HepG2 (cell line): ENCODE measurements at regions not wholly inside any gene's neighbourhood (a gene's known extent, or its start where the extent isn't known, plus 50 kb on each side); places are given as distances from the start of the nearest gene placed in this dataset.

Experiments
- FOXK1 ChIP-seq: sonication (generic); formaldehyde crosslinking; IDR thresholded peaks from 2 replicates; pipeline ENCODE4 v1.4.0; 2020; ENCODE audit warnings: low read depth, missing genetic modification reagents, borderline replicate concordance
- PHF8 ChIP-seq: sonication (generic); formaldehyde crosslinking; IDR thresholded peaks from 2 replicates; pipeline ENCODE4 v1.5.0; 2020; ENCODE audit warnings: missing genetic modification reagents
- SOX13 ChIP-seq, 3 experiments: fragments of 450-650 bp in 1 of 3; sonication (generic) in 1 of 3; formaldehyde crosslinking in 1 of 3; IDR thresholded peaks in 2 of 3; conservative IDR thresholded peaks in 1 of 3; 2 replicates each; pipeline versions ENCODE4 v1.5.0 to v1.6.1; 2016 to 2020; ENCODE audit warnings: antibody characterized with exemption in 1 of 3, mild to moderate bottlenecking in 1 of 3, missing compliant biosample characterization in 1 of 3, missing genetic modification reagents in 1 of 3, moderate library complexity in 1 of 3
- TMF1 ChIP-seq: sonication (generic); formaldehyde crosslinking; IDR thresholded peaks from 2 replicates; pipeline ENCODE4 v1.8.1; 2022; ENCODE audit warnings: low read depth, missing genetic modification reagents
- YY1 ChIP-seq: IDR thresholded peaks from 2 replicates; pipeline ENCODE4 v1.6.1; 2011; ENCODE audit warnings: low read length, low read depth, moderate library complexity, mild to moderate bottlenecking; ENCODE audit not compliant: insufficient read depth, insufficient replicate concordance
- ZNF12 ChIP-seq: sonication (generic); formaldehyde crosslinking; IDR thresholded peaks from 2 replicates; pipeline ENCODE4 v1.5.0; 2020; ENCODE audit warnings: missing genetic modification reagents
- TF ChIP-seq, protein P1 (sequence below): sonication (generic); formaldehyde crosslinking; IDR thresholded peaks from 2 replicates; pipeline ENCODE4 v1.8.0; 2022; ENCODE audit warnings: missing genetic modification reagents, low read depth, mild to moderate bottlenecking, borderline replicate concordance
- TF ChIP-seq, protein P2 (sequence below): sonication (generic); formaldehyde crosslinking; IDR thresholded peaks from 2 replicates; pipeline ENCODE4 v1.4.0; 2020; ENCODE audit warnings: mild to moderate bottlenecking, missing genetic modification reagents, borderline replicate concordance
- TF ChIP-seq, protein P3 (sequence below), 2 experiments: sonication (generic) in 1 of 2; formaldehyde crosslinking in 1 of 2; IDR thresholded peaks; 2 replicates each; pipeline versions ENCODE4 v1.4.0 to v1.6.1; 2016 to 2020; ENCODE audit warnings: borderline replicate concordance in 1 of 2, low read depth in 1 of 2, mild to moderate bottlenecking in 1 of 2, missing genetic modification reagents in 1 of 2
- TF ChIP-seq, protein P4 (sequence below): sonication (generic); formaldehyde crosslinking; IDR thresholded peaks from 2 replicates; pipeline ENCODE4 v1.8.0; 2022; ENCODE audit warnings: missing genetic modification reagents, mild to moderate bottlenecking, moderate library complexity, borderline replicate concordance
- TF ChIP-seq, protein P5 (sequence below): sonication (generic); formaldehyde crosslinking; IDR thresholded peaks from 2 replicates; pipeline ENCODE4 v1.4.0; 2020; ENCODE audit warnings: mild to moderate bottlenecking, missing genetic modification reagents, borderline replicate concordance

DNA sequence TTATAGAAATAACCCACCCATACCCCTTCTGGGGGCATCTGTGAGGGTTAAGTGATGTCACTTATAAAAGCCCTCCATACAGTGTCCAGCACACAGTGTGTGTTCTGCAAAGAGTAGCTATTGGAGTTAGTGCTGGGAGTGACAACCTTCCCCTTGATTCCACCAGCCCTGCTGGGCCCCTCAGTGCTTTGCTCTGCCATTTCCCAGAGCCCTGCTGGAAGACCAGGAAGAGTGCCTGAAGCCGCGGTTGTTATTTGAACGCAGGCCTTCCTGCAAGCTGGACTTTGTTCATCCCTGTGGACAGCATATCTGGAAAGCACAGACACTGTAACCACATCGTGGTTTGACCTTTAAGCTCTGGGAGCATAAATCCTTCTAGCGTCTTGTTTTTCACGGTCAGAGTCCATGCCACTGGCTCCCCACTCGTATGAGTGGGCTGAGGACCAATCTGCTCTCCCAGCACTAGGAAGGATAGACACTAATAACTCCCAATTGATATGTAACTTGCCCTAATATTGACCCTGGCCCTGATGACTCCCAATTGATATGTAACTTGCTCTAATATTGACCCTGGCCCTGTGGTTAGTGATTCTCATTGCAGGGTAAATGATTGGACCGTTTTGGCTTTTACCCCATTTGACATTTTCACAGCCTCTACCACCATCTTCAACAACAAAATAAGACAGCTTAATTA is 297.1 kb upstream of the MAF start (continued):
- TF ChIP-seq, protein P1, sequence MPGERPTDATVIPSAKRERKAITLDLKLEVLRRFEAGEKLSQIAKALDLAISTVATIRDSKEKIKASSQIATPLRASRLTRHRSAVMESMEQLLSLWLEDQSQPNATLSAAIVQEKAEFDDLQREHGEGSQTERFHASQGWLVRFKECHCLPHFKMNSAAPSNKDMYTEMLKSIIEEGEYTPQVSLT (CRISPR knock-in tag), result no peak
- TF ChIP-seq FOXK1, result peak; percentile 87; the same call in 1 of the 2 replicates
- TF ChIP-seq, protein P2, sequence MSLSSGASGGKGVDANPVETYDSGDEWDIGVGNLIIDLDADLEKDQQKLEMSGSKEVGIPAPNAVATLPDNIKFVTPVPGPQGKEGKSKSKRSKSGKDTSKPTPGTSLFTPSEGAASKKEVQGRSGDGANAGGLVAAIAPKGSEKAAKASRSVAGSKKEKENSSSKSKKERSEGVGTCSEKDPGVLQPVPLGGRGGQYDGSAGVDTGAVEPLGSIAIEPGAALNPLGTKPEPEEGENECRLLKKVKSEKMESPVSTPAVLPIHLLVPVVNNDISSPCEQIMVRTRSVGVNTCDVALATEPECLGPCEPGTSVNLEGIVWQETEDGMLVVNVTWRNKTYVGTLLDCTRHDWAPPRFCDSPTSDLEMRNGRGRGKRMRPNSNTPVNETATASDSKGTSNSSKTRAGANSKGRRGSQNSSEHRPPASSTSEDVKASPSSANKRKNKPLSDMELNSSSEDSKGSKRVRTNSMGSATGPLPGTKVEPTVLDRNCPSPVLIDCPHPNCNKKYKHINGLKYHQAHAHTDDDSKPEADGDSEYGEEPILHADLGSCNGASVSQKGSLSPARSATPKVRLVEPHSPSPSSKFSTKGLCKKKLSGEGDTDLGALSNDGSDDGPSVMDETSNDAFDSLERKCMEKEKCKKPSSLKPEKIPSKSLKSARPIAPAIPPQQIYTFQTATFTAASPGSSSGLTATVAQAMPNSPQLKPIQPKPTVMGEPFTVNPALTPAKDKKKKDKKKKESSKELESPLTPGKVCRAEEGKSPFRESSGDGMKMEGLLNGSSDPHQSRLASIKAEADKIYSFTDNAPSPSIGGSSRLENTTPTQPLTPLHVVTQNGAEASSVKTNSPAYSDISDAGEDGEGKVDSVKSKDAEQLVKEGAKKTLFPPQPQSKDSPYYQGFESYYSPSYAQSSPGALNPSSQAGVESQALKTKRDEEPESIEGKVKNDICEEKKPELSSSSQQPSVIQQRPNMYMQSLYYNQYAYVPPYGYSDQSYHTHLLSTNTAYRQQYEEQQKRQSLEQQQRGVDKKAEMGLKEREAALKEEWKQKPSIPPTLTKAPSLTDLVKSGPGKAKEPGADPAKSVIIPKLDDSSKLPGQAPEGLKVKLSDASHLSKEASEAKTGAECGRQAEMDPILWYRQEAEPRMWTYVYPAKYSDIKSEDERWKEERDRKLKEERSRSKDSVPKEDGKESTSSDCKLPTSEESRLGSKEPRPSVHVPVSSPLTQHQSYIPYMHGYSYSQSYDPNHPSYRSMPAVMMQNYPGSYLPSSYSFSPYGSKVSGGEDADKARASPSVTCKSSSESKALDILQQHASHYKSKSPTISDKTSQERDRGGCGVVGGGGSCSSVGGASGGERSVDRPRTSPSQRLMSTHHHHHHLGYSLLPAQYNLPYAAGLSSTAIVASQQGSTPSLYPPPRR (CRISPR knock-in tag), result peak; percentile 75; the same call in 1 of the 2 replicates
- peak; percentile 30; the same call in 1 of the 2 replicates for TF ChIP-seq PHF8 (CRISPR knock-in tag)
- TF ChIP-seq, protein P3, sequence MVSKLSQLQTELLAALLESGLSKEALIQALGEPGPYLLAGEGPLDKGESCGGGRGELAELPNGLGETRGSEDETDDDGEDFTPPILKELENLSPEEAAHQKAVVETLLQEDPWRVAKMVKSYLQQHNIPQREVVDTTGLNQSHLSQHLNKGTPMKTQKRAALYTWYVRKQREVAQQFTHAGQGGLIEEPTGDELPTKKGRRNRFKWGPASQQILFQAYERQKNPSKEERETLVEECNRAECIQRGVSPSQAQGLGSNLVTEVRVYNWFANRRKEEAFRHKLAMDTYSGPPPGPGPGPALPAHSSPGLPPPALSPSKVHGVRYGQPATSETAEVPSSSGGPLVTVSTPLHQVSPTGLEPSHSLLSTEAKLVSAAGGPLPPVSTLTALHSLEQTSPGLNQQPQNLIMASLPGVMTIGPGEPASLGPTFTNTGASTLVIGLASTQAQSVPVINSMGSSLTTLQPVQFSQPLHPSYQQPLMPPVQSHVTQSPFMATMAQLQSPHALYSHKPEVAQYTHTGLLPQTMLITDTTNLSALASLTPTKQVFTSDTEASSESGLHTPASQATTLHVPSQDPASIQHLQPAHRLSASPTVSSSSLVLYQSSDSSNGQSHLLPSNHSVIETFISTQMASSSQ (IDR thresholded peaks at IDR 0.05; ENCODE audit: low read depth), result 0 out of 2 replicates have a peak, but pooled peaks have one; percentile 49
- TF ChIP-seq, protein P3 (CRISPR knock-in tag; IDR thresholded peaks at IDR 0.05; ENCODE audit: borderline replicate concordance), result peak; percentile 55; the same call in 1 of the 2 replicates
- TF ChIP-seq SOX13 (IDR thresholded peaks at IDR 0.05), result 0 out of 2 replicates have a peak, but pooled peaks have one; percentile 49
- peak in 1 of 2 experiments; percentile 85; a peak in 3 of 4 replicates for TF ChIP-seq SOX13 (CRISPR knock-in tag; conservative IDR thresholded peaks at IDR 0.05 in 1 of 2, IDR thresholded peaks at IDR 0.05 in 1 of 2)
- TF ChIP-seq, protein P4, sequence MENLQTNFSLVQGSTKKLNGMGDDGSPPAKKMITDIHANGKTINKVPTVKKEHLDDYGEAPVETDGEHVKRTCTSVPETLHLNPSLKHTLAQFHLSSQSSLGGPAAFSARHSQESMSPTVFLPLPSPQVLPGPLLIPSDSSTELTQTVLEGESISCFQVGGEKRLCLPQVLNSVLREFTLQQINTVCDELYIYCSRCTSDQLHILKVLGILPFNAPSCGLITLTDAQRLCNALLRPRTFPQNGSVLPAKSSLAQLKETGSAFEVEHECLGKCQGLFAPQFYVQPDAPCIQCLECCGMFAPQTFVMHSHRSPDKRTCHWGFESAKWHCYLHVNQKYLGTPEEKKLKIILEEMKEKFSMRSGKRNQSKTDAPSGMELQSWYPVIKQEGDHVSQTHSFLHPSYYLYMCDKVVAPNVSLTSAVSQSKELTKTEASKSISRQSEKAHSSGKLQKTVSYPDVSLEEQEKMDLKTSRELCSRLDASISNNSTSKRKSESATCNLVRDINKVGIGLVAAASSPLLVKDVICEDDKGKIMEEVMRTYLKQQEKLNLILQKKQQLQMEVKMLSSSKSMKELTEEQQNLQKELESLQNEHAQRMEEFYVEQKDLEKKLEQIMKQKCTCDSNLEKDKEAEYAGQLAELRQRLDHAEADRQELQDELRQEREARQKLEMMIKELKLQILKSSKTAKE (CRISPR knock-in tag), result peak; percentile 70
- TF ChIP-seq TMF1 (CRISPR knock-in tag), result 0 out of 2 replicates have a peak, but pooled peaks have one; percentile 46
- TF ChIP-seq, protein P5, sequence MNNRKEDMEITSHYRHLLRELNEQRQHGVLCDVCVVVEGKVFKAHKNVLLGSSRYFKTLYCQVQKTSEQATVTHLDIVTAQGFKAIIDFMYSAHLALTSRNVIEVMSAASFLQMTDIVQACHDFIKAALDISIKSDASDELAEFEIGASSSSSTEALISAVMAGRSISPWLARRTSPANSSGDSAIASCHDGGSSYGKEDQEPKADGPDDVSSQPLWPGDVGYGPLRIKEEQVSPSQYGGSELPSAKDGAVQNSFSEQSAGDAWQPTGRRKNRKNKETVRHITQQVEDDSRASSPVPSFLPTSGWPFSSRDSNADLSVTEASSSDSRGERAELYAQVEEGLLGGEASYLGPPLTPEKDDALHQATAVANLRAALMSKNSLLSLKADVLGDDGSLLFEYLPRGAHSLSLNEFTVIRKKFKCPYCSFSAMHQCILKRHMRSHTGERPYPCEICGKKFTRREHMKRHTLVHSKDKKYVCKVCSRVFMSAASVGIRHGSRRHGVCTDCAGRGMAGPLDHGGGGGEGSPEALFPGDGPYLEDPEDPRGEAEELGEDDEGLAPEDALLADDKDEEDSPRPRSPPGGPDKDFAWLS (CRISPR knock-in tag), result no peak
- TF ChIP-seq ZNF12, result peak; percentile 50; the same call in 1 of the 2 replicates
- TF ChIP-seq YY1, result peak; percentile 63
